ENCODE measurements at regions not wholly inside any gene's neighbourhood (a gene's known extent, or its start where the extent isn't known, plus 50 kb on each side); places are given as distances from the start of the nearest gene placed in this dataset.
"Not testable (repeated sequence)": the region's sequence is repeated elsewhere in the genome, so short reads cannot be mapped to it uniquely, and the experiment has no call there.

DNA sequence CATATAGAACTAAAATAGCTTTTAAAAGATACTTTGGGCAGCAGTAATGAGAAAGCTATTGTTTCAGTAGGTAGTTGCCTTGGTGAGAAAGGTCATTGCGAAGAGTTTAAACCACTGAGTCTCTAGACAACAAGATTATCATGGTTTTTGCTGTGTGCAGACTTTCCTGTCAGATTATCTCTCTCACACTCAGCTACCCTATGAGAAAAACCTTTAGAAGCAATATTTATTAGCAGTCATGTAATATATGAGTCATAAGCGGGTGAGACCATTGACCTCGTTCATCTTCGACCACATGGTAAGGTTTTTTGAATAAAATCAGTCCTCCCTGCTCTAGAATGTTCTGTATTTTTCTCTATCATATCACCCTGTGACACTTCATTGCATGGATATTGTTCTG, 59.9 kb downstream of the GPR65 start:
- peaks cover 2% of the 10 kb centered on the region for H3K9me3 Mint-ChIP-seq
- no peak overlapping the region for H3K27ac Mint-ChIP-seq
- POLR2A ChIA-PET, result no interaction called here
- H3K36me3 Mint-ChIP-seq (ENCODE audit: low read depth), result no peaks in the 10 kb centered on the region
- H3K4me1 Mint-ChIP-seq, result no peaks in the 10 kb centered on the region
- H3K27me3 Mint-ChIP-seq, result no peaks in the 10 kb centered on the region
- DNase-seq, result no peak
- no peak overlapping the region for H3K4me3 Mint-ChIP-seq
- CTCF ChIA-PET, result interaction anchor here (0.8 to 1.2 kb wide), 2 partner anchors 26 to 136 kb away, joined by 3 read pairs; no protein-coding TSS in a partner anchor

DNA sequence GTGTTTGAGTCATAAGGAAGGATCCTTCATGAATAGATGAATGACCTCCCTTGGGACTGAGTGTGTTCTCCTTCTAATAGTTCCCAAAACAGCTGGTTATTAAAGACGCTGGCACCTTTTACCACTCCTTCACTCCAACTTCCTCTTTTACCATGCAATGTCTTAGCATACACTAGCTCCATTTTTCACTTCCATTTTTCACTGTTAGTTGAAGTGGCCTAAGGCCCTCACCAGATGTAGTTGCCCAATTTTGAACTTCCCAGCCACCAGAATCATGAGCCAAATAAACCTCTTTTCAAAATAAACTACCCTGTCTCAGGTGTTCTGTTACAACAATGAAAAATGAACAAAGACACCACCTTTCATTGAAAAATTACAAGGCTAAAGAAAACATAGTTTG, 64.7 kb downstream of the GPR65 start:
- no peak overlapping the region for H3K27ac Mint-ChIP-seq
- no peaks in the 10 kb centered on the region for H3K4me1 Mint-ChIP-seq

DNA sequence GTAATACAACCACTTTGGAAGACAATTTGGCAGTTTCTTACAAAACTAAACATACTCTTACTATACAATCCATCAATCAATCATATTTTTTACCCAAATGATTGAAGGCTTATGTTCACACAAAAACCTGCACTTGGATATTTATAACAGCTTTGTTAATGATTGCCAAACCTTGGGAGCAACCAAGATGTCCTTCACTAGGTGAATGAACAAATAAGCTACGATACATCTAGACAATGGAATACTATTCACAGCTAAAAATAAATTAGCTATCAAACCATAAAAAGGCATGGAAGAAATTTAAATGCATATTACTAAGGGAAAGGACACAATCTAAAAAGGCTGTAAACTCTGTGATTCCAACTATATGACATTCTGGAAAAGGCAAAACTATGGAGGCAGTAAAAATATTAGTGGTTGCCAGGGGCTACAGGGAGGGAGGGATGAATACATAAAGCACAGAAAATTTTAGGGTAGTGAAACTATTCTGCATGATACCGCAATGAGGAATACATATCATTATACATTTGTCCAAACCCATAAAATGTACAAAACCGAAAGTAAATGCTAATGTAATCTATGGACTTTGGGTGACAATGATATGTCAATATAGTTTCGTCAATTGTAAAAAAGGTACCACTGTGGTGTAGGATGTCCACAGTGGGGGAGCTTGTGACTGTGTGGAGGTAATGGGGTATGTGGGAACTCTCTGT, 70.5 kb downstream of the GPR65 start:
- DNase-seq, result no peak
- Mint-ChIP-seq H3K4me1 (no peaks in the 10 kb centered on the region), H3K9me3 (peaks cover 5% of the 10 kb centered on the region), H3K36me3 (ENCODE audit: low read depth) (no peaks in the 10 kb centered on the region), H3K4me3 (no peak overlapping the region), H3K27ac (no peak overlapping the region), H3K27me3 (peaks cover 8% of the 10 kb centered on the region)
- POLR2A ChIA-PET, result no interaction called here
- CTCF ChIA-PET, result interaction anchor here (1.7 kb wide), 1 partner anchor 12 kb away, joined by 5 read pairs; no protein-coding TSS in a partner anchor

More for the DNA sequence above, 64.7 kb downstream of the GPR65 start:
- Mint-ChIP-seq H3K36me3 (ENCODE audit: low read depth) (no peaks in the 10 kb centered on the region), H3K4me3 (no peak overlapping the region), H3K27me3 (peaks cover 9% of the 10 kb centered on the region), H3K9me3 (peaks cover 9% of the 10 kb centered on the region)
- ChIA-PET CTCF (no interaction called here), POLR2A (no interaction called here)
- no peak for DNase-seq

DNA sequence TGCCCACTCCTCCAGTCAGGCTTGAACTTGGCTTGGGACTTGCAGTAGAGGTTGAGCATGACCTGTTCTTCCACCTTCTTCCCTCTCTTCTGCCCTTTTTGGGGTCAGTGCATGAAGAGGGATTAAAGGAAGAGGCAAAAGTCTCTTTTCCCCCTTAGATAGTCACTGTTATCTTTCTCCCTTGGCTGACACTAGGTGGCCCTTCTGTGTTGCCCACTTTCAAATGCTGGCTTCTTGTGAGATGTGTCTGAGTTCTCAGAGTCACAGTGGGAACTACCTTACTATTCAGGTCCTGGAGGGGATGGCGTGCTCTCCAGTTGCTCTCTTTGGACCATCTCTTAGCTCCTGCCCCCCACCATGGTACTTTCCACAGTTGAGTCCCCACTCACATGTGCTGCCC, 73.6 kb downstream of the GPR65 start:
- ChIA-PET CTCF (no interaction called here), POLR2A (no interaction called here)
- Mint-ChIP-seq H3K4me3 (no peak overlapping the region), H3K27ac (no peak overlapping the region), H3K36me3 (ENCODE audit: low read depth) (no peaks in the 10 kb centered on the region), H3K4me1 (no peaks in the 10 kb centered on the region), H3K27me3 (no peaks in the 10 kb centered on the region), H3K9me3 (peaks cover 1% of the 10 kb centered on the region)
- DNase-seq, result no peak

DNA sequence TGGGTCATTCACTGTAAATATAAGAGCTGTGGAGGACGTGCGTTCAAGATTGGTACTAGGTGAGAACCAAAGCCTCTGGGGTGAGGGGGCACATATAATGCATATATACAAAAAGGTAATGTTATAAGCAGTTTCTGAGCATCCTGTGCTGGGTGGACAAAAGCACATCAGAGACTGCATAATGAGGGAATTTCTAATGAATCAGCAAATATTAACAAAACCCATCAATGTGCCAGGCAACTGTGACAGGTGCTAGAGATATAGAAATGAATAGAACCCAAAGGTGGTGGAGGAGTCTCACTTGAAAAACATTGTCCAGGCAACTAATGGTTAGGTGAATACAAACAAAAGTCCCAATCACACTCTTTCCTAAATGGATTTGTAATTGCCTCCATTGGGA, 74.7 kb downstream of the GPR65 start:
- Mint-ChIP-seq H3K4me3 (no peak overlapping the region), H3K9me3 (no peaks in the 10 kb centered on the region), H3K36me3 (ENCODE audit: low read depth) (no peaks in the 10 kb centered on the region), H3K27ac (no peak overlapping the region), H3K4me1 (no peaks in the 10 kb centered on the region), H3K27me3 (no peaks in the 10 kb centered on the region)
- ChIA-PET CTCF (no interaction called here), POLR2A (no interaction called here)
- DNase-seq, result no peak

- Mint-ChIP-seq H3K4me3 (no peak overlapping the region), H3K9me3 (no peaks in the 10 kb centered on the region), H3K27ac (no peak overlapping the region), H3K27me3 (no peaks in the 10 kb centered on the region), H3K4me1 (no peaks in the 10 kb centered on the region), H3K36me3 (ENCODE audit: low read depth) (no peaks in the 10 kb centered on the region)
- DNase-seq, result no peak
- POLR2A ChIA-PET, result no interaction called here
- CTCF ChIA-PET, result no interaction called here
These were observed 80.8 kb downstream of the GPR65 start for GRCh38 chr14:88085736-88086135.

GRCh38 chr14:88089445-88089844, 84.5 kb downstream of the GPR65 start:
- CTCF ChIA-PET, result no interaction called here
- Mint-ChIP-seq H3K27me3 (no peaks in the 10 kb centered on the region), H3K36me3 (ENCODE audit: low read depth) (no peaks in the 10 kb centered on the region), H3K9me3 (no peaks in the 10 kb centered on the region), H3K27ac (no peak overlapping the region), H3K4me3 (no peak overlapping the region), H3K4me1 (no peaks in the 10 kb centered on the region)
- POLR2A ChIA-PET, result no interaction called here
- DNase-seq, result no peak

DNA sequence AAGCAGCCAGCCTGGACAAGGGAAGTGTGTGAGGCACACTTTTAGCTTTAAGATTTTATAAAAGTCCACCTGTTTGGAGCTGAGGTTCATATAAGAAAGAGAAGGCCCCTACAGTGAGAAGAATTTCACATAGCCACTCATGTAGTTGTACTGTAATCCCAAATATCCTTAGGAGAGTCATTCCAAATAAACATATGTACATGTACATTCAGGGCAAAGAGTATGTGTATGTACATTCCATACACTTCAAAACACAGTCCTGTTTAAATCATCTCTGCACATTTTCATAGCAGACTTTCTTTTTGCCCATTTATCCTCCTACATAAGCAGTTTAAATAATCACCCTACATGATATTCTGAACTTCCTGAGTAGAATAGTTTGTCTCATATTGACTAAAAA, 87.6 kb downstream of the GPR65 start:
- POLR2A ChIA-PET, result no interaction called here
- H3K36me3 Mint-ChIP-seq (ENCODE audit: low read depth), result no peaks in the 10 kb centered on the region

DNA sequence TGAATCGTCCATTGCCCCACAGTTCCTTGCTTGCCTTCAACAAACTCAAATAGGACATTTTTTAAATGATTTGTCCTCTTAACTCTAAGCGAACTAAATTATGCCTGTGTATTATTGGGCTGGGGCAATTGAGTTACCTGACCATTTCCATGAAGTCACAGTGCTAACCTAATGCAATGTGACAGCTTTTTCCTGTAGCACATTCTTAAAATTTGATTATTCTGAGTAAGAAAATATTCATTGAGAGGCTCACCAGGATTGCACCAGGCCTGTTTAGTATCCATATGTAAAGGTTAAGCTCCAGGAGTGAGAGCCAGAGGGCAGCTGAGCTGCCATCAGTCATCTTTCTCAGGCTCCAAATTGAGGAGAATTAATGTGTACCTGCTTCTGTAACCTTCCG, 90.9 kb downstream of the GPR65 start:
- no peak overlapping the region for H3K27ac Mint-ChIP-seq
- DNase-seq, result no peak

More for the DNA sequence above, 87.6 kb downstream of the GPR65 start:
- DNase-seq, result no peak
- no peak overlapping the region for H3K4me3 Mint-ChIP-seq
- H3K4me1 Mint-ChIP-seq, result no peaks in the 10 kb centered on the region
- CTCF ChIA-PET, result no interaction called here
- no peaks in the 10 kb centered on the region for H3K27me3 Mint-ChIP-seq
- no peak overlapping the region for H3K27ac Mint-ChIP-seq
- H3K9me3 Mint-ChIP-seq, result no peaks in the 10 kb centered on the region

GRCh38 chr14:88098163-88098562, 93.2 kb downstream of the GPR65 start:
- H3K27ac Mint-ChIP-seq, result no peak overlapping the region
- no peaks in the 10 kb centered on the region for H3K27me3 Mint-ChIP-seq
- ChIA-PET CTCF (interaction anchor here (0.7 to 1.5 kb wide), 2 partner anchors 29 to 70 kb away, joined by 3 read pairs; no protein-coding TSS in a partner anchor), POLR2A (no interaction called here)
- no peaks in the 10 kb centered on the region for H3K9me3 Mint-ChIP-seq
- H3K4me1 Mint-ChIP-seq, result no peaks in the 10 kb centered on the region
- H3K4me3 Mint-ChIP-seq, result no peak overlapping the region
- no peak for DNase-seq
- no peaks in the 10 kb centered on the region for H3K36me3 Mint-ChIP-seq (ENCODE audit: low read depth)

More for the DNA sequence above, 90.9 kb downstream of the GPR65 start:
- POLR2A ChIA-PET, result no interaction called here
- CTCF ChIA-PET, result no interaction called here
- H3K27me3 Mint-ChIP-seq, result no peaks in the 10 kb centered on the region
- no peaks in the 10 kb centered on the region for H3K9me3 Mint-ChIP-seq
- no peaks in the 10 kb centered on the region for H3K4me1 Mint-ChIP-seq
- H3K36me3 Mint-ChIP-seq (ENCODE audit: low read depth), result no peaks in the 10 kb centered on the region
- no peak overlapping the region for H3K4me3 Mint-ChIP-seq

DNA sequence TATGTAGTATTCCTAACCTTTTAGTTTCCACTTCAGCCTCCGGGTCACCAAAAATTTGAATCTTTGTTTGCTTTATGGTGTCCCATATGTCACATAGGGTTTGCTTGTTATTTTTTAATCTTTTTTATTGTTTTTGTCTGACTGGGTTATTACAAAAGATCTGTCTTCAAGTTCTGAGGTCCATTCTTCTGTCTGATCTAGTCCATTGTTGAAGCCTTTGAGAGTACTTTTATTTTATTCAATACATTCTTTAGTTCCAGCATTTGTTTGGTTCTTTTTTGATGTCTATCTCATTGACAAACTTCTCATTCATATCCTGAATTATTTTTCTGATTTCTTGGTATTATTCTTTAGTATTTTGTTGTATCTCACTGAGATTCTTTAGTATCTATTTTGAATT, 99.8 kb downstream of the GPR65 start:
- Mint-ChIP-seq H3K36me3 (ENCODE audit: low read depth) (no peaks in the 10 kb centered on the region), H3K9me3 (peaks cover 10% of the 10 kb centered on the region), H3K4me3 (no peak overlapping the region), H3K4me1 (no peaks in the 10 kb centered on the region), H3K27me3 (no peaks in the 10 kb centered on the region), H3K27ac (no peak overlapping the region)
- ChIA-PET POLR2A (no interaction called here), CTCF (interaction anchor here (0.9 kb wide), 1 partner anchor 48 kb away, joined by 3 read pairs; no protein-coding TSS in a partner anchor)
- no peak for DNase-seq

GRCh38 chr14:88106377-88106776, 101.4 kb downstream of the GPR65 start:
- H3K4me1 Mint-ChIP-seq, result no peaks in the 10 kb centered on the region
- no peaks in the 10 kb centered on the region for H3K36me3 Mint-ChIP-seq (ENCODE audit: low read depth)
- POLR2A ChIA-PET, result no interaction called here
- H3K27ac Mint-ChIP-seq, result no peak overlapping the region
- H3K27me3 Mint-ChIP-seq, result no peaks in the 10 kb centered on the region
- H3K4me3 Mint-ChIP-seq, result no peak overlapping the region
- CTCF ChIA-PET, result no interaction called here
- peaks cover 10% of the 10 kb centered on the region for H3K9me3 Mint-ChIP-seq
- DNase-seq, result no peak

DNA sequence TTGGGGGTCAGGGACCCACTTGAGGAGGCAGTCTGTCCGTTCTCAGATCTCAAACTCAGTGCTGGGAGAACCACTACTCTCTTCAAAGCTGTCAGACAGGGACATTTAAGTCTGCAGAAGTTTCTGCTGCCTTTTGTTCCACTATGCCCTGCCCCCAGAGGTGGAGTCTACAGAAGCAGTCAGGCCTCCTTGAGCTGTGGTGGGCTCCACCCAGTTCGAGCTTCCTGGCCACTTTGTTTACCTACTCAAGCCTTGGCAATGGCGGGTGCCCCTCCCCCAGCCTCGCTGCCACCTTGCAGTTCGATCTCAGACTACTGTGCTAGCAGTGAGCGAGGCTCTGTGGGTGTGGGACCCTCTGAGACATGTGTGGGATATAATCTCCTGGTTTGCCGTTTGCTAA, 122.7 kb downstream of the GPR65 start:
- POLR2A ChIA-PET; H3K27ac Mint-ChIP-seq; H3K4me3 Mint-ChIP-seq; H3K9me3 Mint-ChIP-seq; DNase-seq; H3K36me3 Mint-ChIP-seq (ENCODE audit: low read depth): not testable (repeated sequence)
- CTCF ChIA-PET, result interaction anchor here (0.6 kb wide), 1 partner anchor 29 kb away, joined by 3 read pairs; no protein-coding TSS in a partner anchor
- H3K4me1 Mint-ChIP-seq, result peaks cover 13% of the 10 kb centered on the region
- peaks cover 18% of the 10 kb centered on the region for H3K27me3 Mint-ChIP-seq

- Mint-ChIP-seq H3K9me3 (peaks cover 9% of the 10 kb centered on the region), H3K27me3 (peaks cover 8% of the 10 kb centered on the region), H3K36me3 (ENCODE audit: low read depth) (no peaks in the 10 kb centered on the region), H3K27ac (no peak overlapping the region), H3K4me1 (peaks cover 13% of the 10 kb centered on the region), H3K4me3 (no peak overlapping the region)
- no peak for DNase-seq
- ChIA-PET CTCF (no interaction called here), POLR2A (no interaction called here)
These were observed 123.9 kb downstream of the GPR65 start for GRCh38 chr14:88128816-88129215.

All from activated CD4-positive, alpha-beta T cell treated with anti-CD3 and anti-CD28 coated beads, Interleukin-2, amount 10 ng/mL, durations not matched to agents 7 days and 5 days (primary cell).